ENCODE measurements at regions not wholly inside any gene's neighbourhood (a gene's known extent, or its start where the extent isn't known, plus 50 kb on each side); places are given as distances from the start of the nearest gene placed in this dataset.

- H3K4me1 ChIP-seq, result no peaks in the 10 kb centered on the region
- TF ChIP-seq ZSCAN20 (CRISPR knock-in tag; IDR thresholded peaks at IDR 0.05), result no peak
- TF ChIP-seq CHD4 (IDR thresholded peaks at IDR 0.05; ENCODE audit: borderline replicate concordance), result no peak
- TF ChIP-seq MAX (IDR thresholded peaks at IDR 0.05), result no peak
- FAIRE-seq (no peak), ATAC-seq (no peak), DNase-seq (ENCODE audit: low read depth in 1 of 2, low spot score in 1 of 2) (no peak)
- H3K4me3 ChIP-seq, result no peak overlapping the region
- H3K9me3 ChIP-seq, result no peaks in the 10 kb centered on the region
- WGBS (ENCODE audit: missing lambda C conversion rate), result 0% methylated on average over 3 of the region's 3 CpGs
- CTCF ChIA-PET, result interaction anchor here (1.1 kb wide), 1 partner anchor 281 kb away, joined by 4 read pairs; no protein-coding TSS in a partner anchor
- no peak overlapping the region for H3K4me2 ChIP-seq
- POLR2A ChIA-PET, result no interaction called here
- no peak overlapping the region for H3K27ac ChIP-seq
Measured at GRCh38 chr10:111356571-111356970, 279.7 kb downstream of the ADRA2A start.

GRCh38 chr10:111357859-111358258 is 281.0 kb downstream of the ADRA2A start:
- WGBS (ENCODE audit: missing lambda C conversion rate), result 0% methylated on average over 1 of the region's 1 CpG
- FAIRE-seq (no peak), DNase-seq (ENCODE audit: low read depth in 1 of 2, low spot score in 1 of 2) (no peak), ATAC-seq (no peak)
- Histone ChIP-seq H3K4me2 (no peak overlapping the region), H3K9me3 (no peaks in the 10 kb centered on the region), H3K4me3 (no peak overlapping the region), H3K4me1 (no peaks in the 10 kb centered on the region), H3K27ac (no peak overlapping the region)
- POLR2A ChIA-PET, result no interaction called here
- TF ChIP-seq MAFK (IDR thresholded peaks at IDR 0.05; ENCODE audit: partially characterized antibody) (peak; percentile 57), USF2 (IDR thresholded peaks at IDR 0.05) (no peak), HOXA7 (CRISPR knock-in tag; IDR thresholded peaks at IDR 0.05) (no peak), ELK1 (IDR thresholded peaks at IDR 0.05; ENCODE audit: low read depth, low read length) (no peak), RCOR1 (IDR thresholded peaks at IDR 0.05; ENCODE audit: low read depth, low read length) (no peak), MYC (IDR thresholded peaks at IDR 0.05; ENCODE audit: borderline replicate concordance, low read length) (no peak), ATOH8 (CRISPR knock-in tag; IDR thresholded peaks at IDR 0.05; ENCODE audit: low read depth) (no peak)
- CTCF ChIA-PET, result no interaction called here

- no peaks in the 10 kb centered on the region for H3K9me3 ChIP-seq
- TF ChIP-seq MAZ (IDR thresholded peaks at IDR 0.05; ENCODE audit: borderline replicate concordance, low read depth, low read length) (no peak), BHLHE40 (IDR thresholded peaks at IDR 0.05; ENCODE audit: low read depth, low read length) (no peak), JUNB (IDR thresholded peaks at IDR 0.05) (no peak), NFE2L2 (conservative IDR thresholded peaks at IDR 0.05; ENCODE audit: low read length) (no peak), RFX5 (IDR thresholded peaks at IDR 0.05) (no peak), FOXS1 (CRISPR knock-in tag; IDR thresholded peaks at IDR 0.05) (no peak), TP53 (CRISPR knock-in tag; IDR thresholded peaks at IDR 0.05) (no peak), ELK1 (IDR thresholded peaks at IDR 0.05; ENCODE audit: low read depth, low read length) (no peak), CTCF (IDR thresholded peaks at IDR 0.05) (peak; percentile 43), JUN (IDR thresholded peaks at IDR 0.05) (no peak), PHF8 (IDR thresholded peaks at IDR 0.05; ENCODE audit: borderline replicate concordance, low read depth) (no peak), HEYL (CRISPR knock-in tag; IDR thresholded peaks at IDR 0.05) (no peak), SMC3 (IDR thresholded peaks at IDR 0.05) (peak; percentile 32; the same call in 2 of the 3 replicates), RAD21 (conservative IDR thresholded peaks at IDR 0.05 in 1 of 2, IDR thresholded peaks at IDR 0.05 in 1 of 2) (peak; percentile 48 to 65; a peak in 4 of 5 replicates)
- POLR2A ChIA-PET, result no interaction called here
- FAIRE-seq (no peak), DNase-seq (ENCODE audit: low read depth in 1 of 2, low spot score in 1 of 2) (peak in 1 of 2 experiments; percentile 69), ATAC-seq (peak; percentile 93 to 99)
- H3K4me2 ChIP-seq, result no peak overlapping the region
- no peak overlapping the region for H3K4me3 ChIP-seq
- no peaks in the 10 kb centered on the region for H3K4me1 ChIP-seq
- CTCF ChIA-PET, result interaction anchor here (1.0 kb wide), 1 partner anchor 284 kb away, joined by 3 read pairs; the partner anchor contains the start of gene ADRA2A
- H3K27ac ChIP-seq, result no peak overlapping the region
- 13% methylated on average over 5 of the region's 5 CpGs for WGBS (ENCODE audit: missing lambda C conversion rate)
Measured at GRCh38 chr10:111360260-111360925, 283.6 kb downstream of the ADRA2A start.
